WI38 (cell line): ENCODE measurements at regions not wholly inside any gene's neighbourhood (a gene's known extent, or its start where the extent isn't known, plus 50 kb on each side); places are given as distances from the start of the nearest gene placed in this dataset.
"Not testable (repeated sequence)": the region's sequence is repeated elsewhere in the genome, so short reads cannot be mapped to it uniquely, and the experiment has no call there.

Source experiments
- H3K4me3 ChIP-seq: 2 replicates; pipeline ENCODE4 v1.5.1; 2011; ENCODE audit warnings: low read depth, mild to moderate bottlenecking, control low read depth, low read length
- TF ChIP-seq, protein P1 (sequence below): IDR thresholded peaks from 2 replicates; pipeline ENCODE4 v1.5.1; 2012; ENCODE audit warnings: low read depth, mild to moderate bottlenecking, control low read depth, low read length

- H3K4me3 ChIP-seq: no peak overlapping the region
- TF ChIP-seq, protein P1, sequence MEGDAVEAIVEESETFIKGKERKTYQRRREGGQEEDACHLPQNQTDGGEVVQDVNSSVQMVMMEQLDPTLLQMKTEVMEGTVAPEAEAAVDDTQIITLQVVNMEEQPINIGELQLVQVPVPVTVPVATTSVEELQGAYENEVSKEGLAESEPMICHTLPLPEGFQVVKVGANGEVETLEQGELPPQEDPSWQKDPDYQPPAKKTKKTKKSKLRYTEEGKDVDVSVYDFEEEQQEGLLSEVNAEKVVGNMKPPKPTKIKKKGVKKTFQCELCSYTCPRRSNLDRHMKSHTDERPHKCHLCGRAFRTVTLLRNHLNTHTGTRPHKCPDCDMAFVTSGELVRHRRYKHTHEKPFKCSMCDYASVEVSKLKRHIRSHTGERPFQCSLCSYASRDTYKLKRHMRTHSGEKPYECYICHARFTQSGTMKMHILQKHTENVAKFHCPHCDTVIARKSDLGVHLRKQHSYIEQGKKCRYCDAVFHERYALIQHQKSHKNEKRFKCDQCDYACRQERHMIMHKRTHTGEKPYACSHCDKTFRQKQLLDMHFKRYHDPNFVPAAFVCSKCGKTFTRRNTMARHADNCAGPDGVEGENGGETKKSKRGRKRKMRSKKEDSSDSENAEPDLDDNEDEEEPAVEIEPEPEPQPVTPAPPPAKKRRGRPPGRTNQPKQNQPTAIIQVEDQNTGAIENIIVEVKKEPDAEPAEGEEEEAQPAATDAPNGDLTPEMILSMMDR: no peak
These were observed 78.7 kb upstream of the AGR3 start for GRCh38 chr7:16960337-16960965.

GRCh38 chr7:16961641-16962040, 79.9 kb upstream of the AGR3 start:
- H3K4me3 ChIP-seq: no peak overlapping the region
- TF ChIP-seq, protein P1: no peak

GRCh38 chr7:16963044-16963443, 81.3 kb upstream of the AGR3 start:
- TF ChIP-seq, protein P1: no peak
- H3K4me3 ChIP-seq: no peak overlapping the region

GRCh38 chr7:16965697-16966096, 83.9 kb upstream of the AGR3 start:
- not testable (repeated sequence) for H3K4me3 ChIP-seq

DNA sequence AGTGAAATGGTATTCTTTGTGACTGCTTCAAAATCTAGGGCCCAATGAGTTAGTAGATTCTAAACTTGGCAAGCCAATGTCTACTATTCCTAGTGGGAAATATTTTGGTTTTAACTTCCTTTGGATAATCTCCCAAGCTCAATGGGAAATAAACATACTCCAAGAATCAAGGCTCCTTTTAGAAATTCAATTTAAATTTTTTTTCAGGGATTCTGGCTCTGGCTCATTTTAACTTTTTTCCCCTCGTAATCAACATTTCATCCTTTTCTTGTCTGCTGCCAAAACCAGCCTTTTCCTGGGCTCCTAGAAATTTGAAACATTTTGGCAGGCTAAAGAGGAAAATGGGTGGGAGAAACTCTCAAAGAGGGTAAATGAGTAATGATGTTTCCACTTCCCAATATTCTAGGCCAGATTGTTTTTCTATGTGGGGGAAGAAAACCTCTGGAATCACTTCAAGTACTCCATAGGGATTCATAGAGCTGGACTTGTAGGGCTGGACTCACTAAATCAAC, 85.6 kb upstream of the AGR3 start:
- TF ChIP-seq, protein P1: no peak
- H3K4me3 ChIP-seq: no peak overlapping the region

GRCh38 chr7:16970732-16971482, 89.1 kb upstream of the AGR3 start:
- TF ChIP-seq, protein P1: no peak
- H3K4me3 ChIP-seq: no peak overlapping the region

DNA sequence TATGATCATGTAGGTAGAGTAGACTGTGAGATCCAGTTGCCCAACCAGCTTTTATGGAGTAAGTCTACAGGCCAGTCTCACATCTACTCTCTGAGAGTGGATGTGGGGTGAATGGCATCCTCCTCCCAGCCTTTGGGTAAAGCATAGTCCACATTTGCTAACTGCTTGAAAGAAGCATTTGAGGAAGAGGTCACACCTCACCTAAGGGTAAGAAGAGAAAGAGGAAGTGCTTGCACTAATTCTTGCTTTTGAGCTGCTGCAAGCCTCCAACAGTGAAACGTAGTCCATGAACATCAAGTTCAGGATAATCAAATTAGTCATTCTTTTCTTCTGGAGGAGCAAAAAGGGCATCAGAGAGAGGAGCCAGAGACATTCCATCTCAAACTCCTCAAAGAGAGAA, 93.9 kb upstream of the AGR3 start:
- TF ChIP-seq, protein P1: no peak
- no peak overlapping the region for H3K4me3 ChIP-seq
